Peyer's patch (tissue), 4 donors: ENCODE measurements at regions not wholly inside any gene's neighbourhood (a gene's known extent, or its start where the extent isn't known, plus 50 kb on each side); places are given as distances from the start of the nearest gene placed in this dataset.

Experiments used
- DNase-seq, 3 donors: peaks; one replicate each; pipeline ENCODE4 v3.0.0-alpha.2; 2017 to 2019
- H3K27ac ChIP-seq, 4 donors: fragments of 200-600 bp; sonication (generic); one replicate each; pipeline ENCODE4 v1.5.1; 2016 to 2019
- H3K27me3 ChIP-seq, 2 donors: fragments of 200-600 bp; sonication (generic); one replicate each; pipeline ENCODE4 v1.5.1; 2019
- H3K36me3 ChIP-seq, 3 donors: fragments of 200-600 bp; sonication (generic); one replicate each; pipeline ENCODE4 v1.5.1; 2016 to 2019
- H3K4me1 ChIP-seq, 4 donors: fragments of 200-600 bp; sonication (generic); one replicate each; pipeline ENCODE4 v1.5.1; 2016 to 2019
- H3K4me3 ChIP-seq, 4 donors: fragments of 200-600 bp; sonication (generic); 1 replicate in 3 of 4; 2 replicates in 1 of 4; pipeline ENCODE4 v1.5.1; 2016 to 2019; ENCODE audit warnings: mild to moderate bottlenecking in 1 of 4
- H3K9me3 ChIP-seq, 4 donors: fragments of 200-600 bp; sonication (generic); one replicate each; pipeline ENCODE4 v1.5.1; 2016 to 2019; ENCODE audit warnings: mild to moderate bottlenecking in 1 of 4
- POLR2A ChIP-seq, 2 donors: fragments of 450-650 bp; IDR thresholded peaks; one replicate each; pipeline ENCODE4 v1.5.1; 2017; ENCODE audit warnings: antibody characterized with exemption in 2 of 2, mild to moderate bottlenecking in 2 of 2, moderate library complexity in 2 of 2
- TF ChIP-seq, protein P1 (sequence below), 6 experiments: fragments of 450-650 bp in 4 of 6; fragments of 200-600 bp in 2 of 6; sonication (generic) in 1 of 6; IDR thresholded peaks; one replicate each; pipeline ENCODE4 v1.5.1; 2017 to 2019; ENCODE audit warnings: antibody characterized with exemption in 6 of 6, mild to moderate bottlenecking in 3 of 6, moderate library complexity in 1 of 6

DNA sequence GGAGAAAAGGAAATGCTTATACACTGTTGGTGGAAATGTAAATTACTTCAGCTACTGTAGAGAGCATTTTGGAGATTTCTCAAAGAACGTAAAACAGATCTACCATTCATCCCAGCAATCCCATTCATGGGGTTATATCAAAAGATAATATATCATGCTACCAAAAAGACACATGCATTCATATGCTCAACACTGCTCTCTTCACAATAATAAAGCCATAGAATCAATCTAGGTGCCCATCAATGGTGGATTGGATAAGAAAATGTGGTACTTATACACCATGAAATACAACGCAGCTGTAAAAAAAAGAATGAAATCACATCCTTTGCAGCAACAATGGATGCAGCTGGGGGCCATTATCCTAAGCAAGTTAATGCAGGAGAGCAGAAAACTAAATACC, 1487.7 kb upstream of the SEL1L start:
- H3K4me1 ChIP-seq: no peaks in the 10 kb centered on the region
- TF ChIP-seq, protein P1, sequence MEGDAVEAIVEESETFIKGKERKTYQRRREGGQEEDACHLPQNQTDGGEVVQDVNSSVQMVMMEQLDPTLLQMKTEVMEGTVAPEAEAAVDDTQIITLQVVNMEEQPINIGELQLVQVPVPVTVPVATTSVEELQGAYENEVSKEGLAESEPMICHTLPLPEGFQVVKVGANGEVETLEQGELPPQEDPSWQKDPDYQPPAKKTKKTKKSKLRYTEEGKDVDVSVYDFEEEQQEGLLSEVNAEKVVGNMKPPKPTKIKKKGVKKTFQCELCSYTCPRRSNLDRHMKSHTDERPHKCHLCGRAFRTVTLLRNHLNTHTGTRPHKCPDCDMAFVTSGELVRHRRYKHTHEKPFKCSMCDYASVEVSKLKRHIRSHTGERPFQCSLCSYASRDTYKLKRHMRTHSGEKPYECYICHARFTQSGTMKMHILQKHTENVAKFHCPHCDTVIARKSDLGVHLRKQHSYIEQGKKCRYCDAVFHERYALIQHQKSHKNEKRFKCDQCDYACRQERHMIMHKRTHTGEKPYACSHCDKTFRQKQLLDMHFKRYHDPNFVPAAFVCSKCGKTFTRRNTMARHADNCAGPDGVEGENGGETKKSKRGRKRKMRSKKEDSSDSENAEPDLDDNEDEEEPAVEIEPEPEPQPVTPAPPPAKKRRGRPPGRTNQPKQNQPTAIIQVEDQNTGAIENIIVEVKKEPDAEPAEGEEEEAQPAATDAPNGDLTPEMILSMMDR (IDR thresholded peaks at IDR 0.05): no peak
- no peak overlapping the region for H3K27ac ChIP-seq
- no peaks in the 10 kb centered on the region for H3K27me3 ChIP-seq
- H3K9me3 ChIP-seq: no peaks in the 10 kb centered on the region
- no peak for DNase-seq
- H3K4me3 ChIP-seq: no peak overlapping the region
- no peaks in the 10 kb centered on the region for H3K36me3 ChIP-seq

DNA sequence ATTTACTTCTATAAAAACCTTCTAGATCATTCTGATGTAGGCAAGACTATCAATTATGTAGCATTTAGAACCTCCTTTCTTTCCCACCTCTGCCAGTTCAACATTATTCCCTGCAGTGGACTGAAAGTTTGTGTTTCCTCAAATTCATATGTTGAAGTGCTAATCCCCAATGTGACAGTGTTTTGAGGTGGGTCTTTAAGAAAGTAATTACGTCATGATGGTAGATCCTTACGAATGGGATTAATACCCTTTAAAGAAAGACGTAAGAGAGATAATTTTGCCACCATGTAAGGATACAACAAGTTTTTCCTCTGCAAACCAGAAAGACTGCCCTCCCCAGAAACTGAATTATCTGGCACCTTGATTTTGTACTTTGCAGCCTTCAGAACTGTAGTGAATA, 1489.7 kb upstream of the SEL1L start:
- H3K9me3 ChIP-seq: no peaks in the 10 kb centered on the region
- H3K4me1 ChIP-seq: no peaks in the 10 kb centered on the region
- H3K4me3 ChIP-seq: no peak overlapping the region
- no peak for TF ChIP-seq POLR2A (IDR thresholded peaks at IDR 0.05)
- TF ChIP-seq, protein P1 (IDR thresholded peaks at IDR 0.05): no peak
- no peak overlapping the region for H3K27ac ChIP-seq
- no peaks in the 10 kb centered on the region for H3K27me3 ChIP-seq
- H3K36me3 ChIP-seq: no peaks in the 10 kb centered on the region
- no peak for DNase-seq

DNA sequence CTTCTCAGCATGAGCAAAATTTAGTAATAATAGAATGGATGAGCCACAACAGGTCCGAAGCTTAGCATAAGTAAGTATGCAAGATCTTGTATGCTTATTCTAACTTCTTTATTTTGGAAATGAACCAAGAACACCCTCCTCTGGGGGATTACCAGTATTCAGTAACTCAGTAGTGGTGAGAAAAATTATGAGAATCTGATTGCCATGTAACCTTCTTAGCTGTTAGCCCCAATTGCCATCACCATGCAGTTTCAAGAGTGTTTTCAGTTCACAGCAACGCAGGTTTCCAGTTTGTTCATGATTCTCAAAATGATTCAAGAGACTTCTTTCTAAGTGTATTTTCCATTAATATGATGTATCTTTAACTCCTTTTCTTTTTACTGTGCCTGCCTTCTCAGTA, 1507.6 kb upstream of the SEL1L start:
- Histone ChIP-seq H3K36me3 (no peaks in the 10 kb centered on the region), H3K27ac (no peak overlapping the region), H3K4me1 (no peaks in the 10 kb centered on the region), H3K27me3 (no peaks in the 10 kb centered on the region), H3K4me3 (no peak overlapping the region), H3K9me3 (no peaks in the 10 kb centered on the region)
- DNase-seq: no peak
- TF ChIP-seq POLR2A (IDR thresholded peaks at IDR 0.05): no peak
- TF ChIP-seq, protein P1 (IDR thresholded peaks at IDR 0.05): no peak

DNA sequence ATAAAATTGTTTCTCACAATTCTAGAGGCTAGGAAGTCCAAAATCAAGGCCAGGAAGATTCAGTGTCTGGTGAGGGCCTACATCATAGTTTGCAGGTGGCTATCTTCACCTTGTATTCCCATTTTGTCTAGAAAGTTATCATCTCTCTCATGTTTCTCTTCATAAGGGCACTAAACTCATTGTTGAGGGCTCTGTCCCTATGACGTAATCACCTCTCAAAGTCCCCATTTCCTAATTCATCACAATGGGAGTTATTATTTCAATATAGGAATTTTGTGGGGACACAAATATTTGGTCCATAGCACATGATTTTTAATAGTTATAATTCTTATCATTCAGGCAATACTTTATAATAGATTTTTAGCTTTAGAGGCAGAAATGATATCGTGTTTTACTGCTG, 1509.2 kb upstream of the SEL1L start:
- no peaks in the 10 kb centered on the region for H3K27me3 ChIP-seq
- no peak overlapping the region for H3K27ac ChIP-seq
- TF ChIP-seq POLR2A (IDR thresholded peaks at IDR 0.05): no peak
- TF ChIP-seq, protein P1 (IDR thresholded peaks at IDR 0.05): no peak
- no peaks in the 10 kb centered on the region for H3K9me3 ChIP-seq
- H3K4me1 ChIP-seq: no peaks in the 10 kb centered on the region
- no peaks in the 10 kb centered on the region for H3K36me3 ChIP-seq
- H3K4me3 ChIP-seq: no peak overlapping the region
- DNase-seq: no peak

DNA sequence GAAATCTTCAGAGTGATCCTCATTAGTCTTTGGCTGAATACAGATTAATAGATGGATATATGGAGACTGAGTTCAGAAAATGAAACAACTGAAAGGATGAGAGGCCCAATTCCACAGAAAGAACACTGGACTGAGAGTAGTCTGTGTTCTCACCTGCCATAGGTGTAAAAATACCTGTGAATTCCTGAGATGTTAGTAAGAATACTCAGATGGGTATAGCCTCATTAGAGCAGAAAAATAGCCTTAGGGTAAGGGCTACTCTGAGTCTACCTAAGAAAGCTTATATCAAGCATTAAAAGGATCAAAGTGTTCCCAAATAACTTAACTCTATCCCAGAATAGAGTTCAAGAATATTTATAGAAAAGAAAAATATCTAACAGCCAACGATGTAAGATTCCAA, 1510.3 kb upstream of the SEL1L start:
- no peak for TF ChIP-seq POLR2A (IDR thresholded peaks at IDR 0.05)
- TF ChIP-seq, protein P1 (IDR thresholded peaks at IDR 0.05): no peak
- H3K27me3 ChIP-seq: no peaks in the 10 kb centered on the region
- no peak overlapping the region for H3K4me3 ChIP-seq
- H3K27ac ChIP-seq: no peak overlapping the region
- no peaks in the 10 kb centered on the region for H3K4me1 ChIP-seq
- no peaks in the 10 kb centered on the region for H3K9me3 ChIP-seq
- DNase-seq: no peak
- no peaks in the 10 kb centered on the region for H3K36me3 ChIP-seq
